ES-I3 (cell line): ENCODE measurements at regions not wholly inside any gene's neighbourhood (a gene's known extent, or its start where the extent isn't known, plus 50 kb on each side); places are given as distances from the start of the nearest gene placed in this dataset.
"Not testable (repeated sequence)": the region's sequence is repeated elsewhere in the genome, so short reads cannot be mapped to it uniquely, and the experiment has no call there.

ENCODE experiments used
- H3K36me3 ChIP-seq: 2 replicates; pipeline ENCODE4 v1.6.1; 2013; ENCODE audit warnings: mild to moderate bottlenecking, low read length, control low read depth, moderate library complexity; ENCODE audit not compliant: insufficient read depth
- H3K4me1 ChIP-seq: 2 replicates; pipeline ENCODE4 v1.6.1; 2013; ENCODE audit warnings: mild to moderate bottlenecking, control low read depth, low read length; ENCODE audit not compliant: insufficient read depth
- H3K9ac ChIP-seq: 2 replicates; pipeline ENCODE4 v1.6.1; 2013; ENCODE audit warnings: low read depth, mild to moderate bottlenecking, low read length, moderate library complexity
- H3K9me3 ChIP-seq: 2 replicates; pipeline ENCODE4 v1.6.1; 2013; ENCODE audit warnings: mild to moderate bottlenecking, low read length, moderate library complexity; ENCODE audit not compliant: control insufficient read depth, insufficient read depth

GRCh38 chr6:90463359-90463758, 123.5 kb downstream of the MAP3K7 start:
- Histone ChIP-seq H3K36me3 (no peaks in the 10 kb centered on the region), H3K4me1 (peaks cover 17% of the 10 kb centered on the region), H3K9ac (no peak overlapping the region), H3K9me3 (peaks cover 7% of the 10 kb centered on the region)

GRCh38 chr6:90462102-90462501, 124.8 kb downstream of the MAP3K7 start:
- H3K36me3 ChIP-seq, result no peaks in the 10 kb centered on the region
- peaks cover 7% of the 10 kb centered on the region for H3K9me3 ChIP-seq
- no peak overlapping the region for H3K9ac ChIP-seq
- H3K4me1 ChIP-seq, result peaks cover 13% of the 10 kb centered on the region

GRCh38 chr6:90461383-90461782, 125.5 kb downstream of the MAP3K7 start:
- Histone ChIP-seq H3K9me3 (peaks cover 7% of the 10 kb centered on the region), H3K9ac (no peak overlapping the region), H3K4me1 (peaks cover 6% of the 10 kb centered on the region; the same call in 1 of the 2 replicates), H3K36me3 (no peaks in the 10 kb centered on the region)

- Histone ChIP-seq H3K36me3 (no peaks in the 10 kb centered on the region), H3K4me1 (no peaks in the 10 kb centered on the region), H3K9ac (no peak overlapping the region), H3K9me3 (peaks cover 7% of the 10 kb centered on the region)
These were observed 126.8 kb downstream of the MAP3K7 start for GRCh38 chr6:90460051-90460450.

- Histone ChIP-seq H3K9me3 (peaks cover 7% of the 10 kb centered on the region), H3K4me1 (no peaks in the 10 kb centered on the region), H3K9ac (no peak overlapping the region), H3K36me3 (no peaks in the 10 kb centered on the region)
These were observed 127.6 kb downstream of the MAP3K7 start for GRCh38 chr6:90459225-90459758.

GRCh38 chr6:90458353-90459224, 128.3 kb downstream of the MAP3K7 start:
- no peaks in the 10 kb centered on the region for H3K4me1 ChIP-seq
- H3K9me3 ChIP-seq, result peaks cover 7% of the 10 kb centered on the region
- no peak overlapping the region for H3K9ac ChIP-seq
- H3K36me3 ChIP-seq, result no peaks in the 10 kb centered on the region

- H3K9me3 ChIP-seq, result peaks cover 7% of the 10 kb centered on the region
- no peaks in the 10 kb centered on the region for H3K4me1 ChIP-seq
- H3K9ac ChIP-seq, result no peak overlapping the region
- H3K36me3 ChIP-seq, result no peaks in the 10 kb centered on the region
These were observed 129.0 kb downstream of the MAP3K7 start for GRCh38 chr6:90457867-90458259.

- not testable (repeated sequence) for H3K4me1 ChIP-seq, H3K36me3 ChIP-seq, H3K9me3 ChIP-seq, H3K9ac ChIP-seq
These were observed 129.6 kb downstream of the MAP3K7 start for GRCh38 chr6:90456997-90457866.

GRCh38 chr6:90456001-90456400, 130.9 kb downstream of the MAP3K7 start:
- H3K9ac ChIP-seq, result no peak overlapping the region
- peaks cover 5% of the 10 kb centered on the region; the same call in 1 of the 2 replicates for H3K4me1 ChIP-seq
- H3K36me3 ChIP-seq, result no peaks in the 10 kb centered on the region

GRCh38 chr6:90454836-90455427, 131.9 kb downstream of the MAP3K7 start:
- H3K9me3 ChIP-seq, result peaks cover 2% of the 10 kb centered on the region
- no peaks in the 10 kb centered on the region for H3K36me3 ChIP-seq
- H3K4me1 ChIP-seq, result peaks cover 12% of the 10 kb centered on the region
- no peak overlapping the region for H3K9ac ChIP-seq

More at GRCh38 chr6:90456001-90456400, 130.9 kb downstream of the MAP3K7 start:
- peaks cover 7% of the 10 kb centered on the region for H3K9me3 ChIP-seq

GRCh38 chr6:90450268-90450953, 136.5 kb downstream of the MAP3K7 start:
- Histone ChIP-seq H3K4me1 (peaks cover 17% of the 10 kb centered on the region), H3K36me3 (no peaks in the 10 kb centered on the region), H3K9me3 (no peaks in the 10 kb centered on the region), H3K9ac (no peak overlapping the region)

- Histone ChIP-seq H3K4me1 (peaks cover 17% of the 10 kb centered on the region), H3K9me3 (no peaks in the 10 kb centered on the region), H3K9ac (no peak overlapping the region), H3K36me3 (no peaks in the 10 kb centered on the region)
These were observed 137.6 kb downstream of the MAP3K7 start for GRCh38 chr6:90449311-90449710.

GRCh38 chr6:90448836-90449235, 138.0 kb downstream of the MAP3K7 start:
- no peak overlapping the region for H3K9ac ChIP-seq
- H3K4me1 ChIP-seq, result peaks cover 17% of the 10 kb centered on the region
- H3K36me3 ChIP-seq, result no peaks in the 10 kb centered on the region
- H3K9me3 ChIP-seq, result no peaks in the 10 kb centered on the region

- no peaks in the 10 kb centered on the region for H3K9me3 ChIP-seq
- no peaks in the 10 kb centered on the region for H3K36me3 ChIP-seq
- H3K4me1 ChIP-seq, result peaks cover 26% of the 10 kb centered on the region
- no peak overlapping the region for H3K9ac ChIP-seq
These were observed 140.7 kb downstream of the MAP3K7 start for GRCh38 chr6:90446164-90446563.
